Natural killer cell (primary cell): ENCODE measurements at regions not wholly inside any gene's neighbourhood (a gene's known extent, or its start where the extent isn't known, plus 50 kb on each side); places are given as distances from the start of the nearest gene placed in this dataset.

Experiments
- ATAC-seq, 3 donors: fragments of 150-1000 bp in 2 of 3; fragments of 200-7000 bp in 1 of 3; cut with Tn5 transposase; 1 replicate in 1 of 3; 2 replicates in 2 of 3; pipeline ENCODE4 v1.10.0; 2021; ENCODE audit warnings: mild to moderate bottlenecking in 2 of 3, moderate library complexity in 2 of 3
- DNase-seq, 2 donors: peaks; one replicate each; pipeline versions ENCODE4 v3.0.0 to v3.0.0-alpha.2; 2013 to 2021; ENCODE audit warnings: mixed read lengths in 1 of 2
- H3K27ac ChIP-seq: one replicate; pipeline ENCODE4 v1.5.1; 2013; ENCODE audit warnings: mild to moderate bottlenecking, low read length
- H3K27me3 ChIP-seq: one replicate; pipeline ENCODE4 v1.6.1; 2013; ENCODE audit warnings: low read length; ENCODE audit not compliant: control insufficient read depth, insufficient read depth
- H3K36me3 ChIP-seq: one replicate; pipeline ENCODE4 v1.6.1; 2013; ENCODE audit warnings: low read length; ENCODE audit not compliant: control insufficient read depth, insufficient read depth
- H3K4me1 ChIP-seq: one replicate; pipeline ENCODE4 v1.6.1; 2013; ENCODE audit warnings: low read length; ENCODE audit not compliant: control insufficient read depth, insufficient read depth
- H3K4me3 ChIP-seq: one replicate; pipeline ENCODE4 v1.5.1; 2013; ENCODE audit warnings: low read length
- H3K9me3 ChIP-seq: one replicate; pipeline ENCODE4 v1.6.1; 2013; ENCODE audit warnings: low read length; ENCODE audit not compliant: control insufficient read depth, insufficient read depth
- H3K27ac Mint-ChIP-seq, 2 donors: one replicate each; pipeline ENCODE4 v1.8.0; 2022; ENCODE audit warnings: mild to moderate bottlenecking in 2 of 2, mixed read lengths in 2 of 2, moderate library complexity in 1 of 2
- H3K27me3 Mint-ChIP-seq, 2 donors: one replicate each; pipeline ENCODE4 v1.8.0; 2022; ENCODE audit warnings: low read depth in 2 of 2, mixed read lengths in 2 of 2
- H3K36me3 Mint-ChIP-seq: one replicate; pipeline ENCODE4 v1.8.0; 2022; ENCODE audit warnings: mixed read lengths
- H3K4me1 Mint-ChIP-seq, 2 donors: one replicate each; pipeline ENCODE4 v1.8.0; 2022; ENCODE audit warnings: mixed read lengths in 2 of 2
- H3K4me3 Mint-ChIP-seq: one replicate; pipeline ENCODE4 v1.8.0; 2022; ENCODE audit warnings: mild to moderate bottlenecking, moderate library complexity, mixed read lengths
- H3K9me3 Mint-ChIP-seq, 2 donors: one replicate each; pipeline ENCODE4 v1.8.0; 2022; ENCODE audit warnings: mixed read lengths in 2 of 2
- WGBS: methylation state at CpG from one replicate; pipeline ENCODE4 v1.1.7; 2013; ENCODE audit warnings: missing lambda C conversion rate; ENCODE audit not compliant: insufficient coverage; 5-methylcytosine and 5-hydroxymethylcytosine counted together
- intact Hi-C: fragments of 100-400 bp; cut with micrococcal nuclease; formaldehyde crosslinking; loops from one replicate; pipeline ENCODE4 v1.14.2; 2022
- TF ChIP-seq, protein P1 (sequence below): fragments of 200-600 bp; IDR thresholded peaks from one replicate; pipeline ENCODE4 v1.8.0; 2022; ENCODE audit warnings: antibody characterized with exemption

DNA sequence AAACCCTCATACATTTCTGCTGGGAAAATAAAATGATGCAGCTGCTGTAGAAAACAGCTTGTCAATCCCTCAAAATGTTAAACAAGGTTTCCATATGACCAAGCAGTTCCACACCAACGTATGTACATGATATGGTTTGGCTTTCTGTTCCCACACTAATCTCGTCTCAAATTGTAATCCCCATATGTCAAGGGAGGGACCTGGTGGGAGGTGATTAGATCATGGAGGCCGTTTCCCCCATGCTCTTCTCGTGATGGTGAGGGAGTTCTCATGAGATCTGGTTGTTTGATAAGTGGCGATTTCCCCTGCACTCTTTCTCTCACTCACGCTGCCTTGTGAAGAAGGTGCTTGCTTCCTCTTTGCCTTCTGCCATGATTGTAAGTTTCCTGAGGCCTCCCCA, 100.6 kb upstream of the SLC24A5 start:
- no peak for DNase-seq
- ATAC-seq = no peak
- Mint-ChIP-seq H3K4me1 (no peaks in the 10 kb centered on the region), H3K9me3 (peaks cover 2 to 3% of the 10 kb centered on the region in 2 donors), H3K36me3 (no peaks in the 10 kb centered on the region), H3K4me3 (no peak overlapping the region), H3K27me3 (peaks cover 3% of the 10 kb centered on the region in 2 donors), H3K27ac (no peak overlapping the region)
- TF ChIP-seq, protein P1, sequence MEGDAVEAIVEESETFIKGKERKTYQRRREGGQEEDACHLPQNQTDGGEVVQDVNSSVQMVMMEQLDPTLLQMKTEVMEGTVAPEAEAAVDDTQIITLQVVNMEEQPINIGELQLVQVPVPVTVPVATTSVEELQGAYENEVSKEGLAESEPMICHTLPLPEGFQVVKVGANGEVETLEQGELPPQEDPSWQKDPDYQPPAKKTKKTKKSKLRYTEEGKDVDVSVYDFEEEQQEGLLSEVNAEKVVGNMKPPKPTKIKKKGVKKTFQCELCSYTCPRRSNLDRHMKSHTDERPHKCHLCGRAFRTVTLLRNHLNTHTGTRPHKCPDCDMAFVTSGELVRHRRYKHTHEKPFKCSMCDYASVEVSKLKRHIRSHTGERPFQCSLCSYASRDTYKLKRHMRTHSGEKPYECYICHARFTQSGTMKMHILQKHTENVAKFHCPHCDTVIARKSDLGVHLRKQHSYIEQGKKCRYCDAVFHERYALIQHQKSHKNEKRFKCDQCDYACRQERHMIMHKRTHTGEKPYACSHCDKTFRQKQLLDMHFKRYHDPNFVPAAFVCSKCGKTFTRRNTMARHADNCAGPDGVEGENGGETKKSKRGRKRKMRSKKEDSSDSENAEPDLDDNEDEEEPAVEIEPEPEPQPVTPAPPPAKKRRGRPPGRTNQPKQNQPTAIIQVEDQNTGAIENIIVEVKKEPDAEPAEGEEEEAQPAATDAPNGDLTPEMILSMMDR = no peak
- H3K27ac ChIP-seq = no peak overlapping the region
- no peaks in the 10 kb centered on the region for H3K4me1 ChIP-seq
- H3K4me3 ChIP-seq = no peak overlapping the region
- intact Hi-C loops = no loop called here
- no peaks in the 10 kb centered on the region for H3K27me3 ChIP-seq
- H3K36me3 ChIP-seq = no peaks in the 10 kb centered on the region
- H3K9me3 ChIP-seq = no peaks in the 10 kb centered on the region
- 35% methylated on average over 6 of the region's 6 CpGs for WGBS

GRCh38 chr15:48021336-48022086, 99.3 kb upstream of the SLC24A5 start:
- Mint-ChIP-seq H3K4me3 (no peak overlapping the region), H3K9me3 (peaks cover 3 to 4% of the 10 kb centered on the region in 2 donors), H3K4me1 (no peaks in the 10 kb centered on the region), H3K36me3 (no peaks in the 10 kb centered on the region), H3K27ac (no peak overlapping the region), H3K27me3 (peaks cover 0 to 6% of the 10 kb centered on the region in 2 donors)
- no peaks in the 10 kb centered on the region for H3K4me1 ChIP-seq
- H3K4me3 ChIP-seq = no peak overlapping the region
- no peaks in the 10 kb centered on the region for H3K27me3 ChIP-seq
- ATAC-seq = no peak
- H3K27ac ChIP-seq = no peak overlapping the region
- 83% methylated on average over 3 of the region's 6 CpGs for WGBS
- no peaks in the 10 kb centered on the region for H3K36me3 ChIP-seq
- H3K9me3 ChIP-seq = no peaks in the 10 kb centered on the region
- DNase-seq = no peak
- TF ChIP-seq, protein P1 = no peak
- intact Hi-C loops = no loop called here

DNA sequence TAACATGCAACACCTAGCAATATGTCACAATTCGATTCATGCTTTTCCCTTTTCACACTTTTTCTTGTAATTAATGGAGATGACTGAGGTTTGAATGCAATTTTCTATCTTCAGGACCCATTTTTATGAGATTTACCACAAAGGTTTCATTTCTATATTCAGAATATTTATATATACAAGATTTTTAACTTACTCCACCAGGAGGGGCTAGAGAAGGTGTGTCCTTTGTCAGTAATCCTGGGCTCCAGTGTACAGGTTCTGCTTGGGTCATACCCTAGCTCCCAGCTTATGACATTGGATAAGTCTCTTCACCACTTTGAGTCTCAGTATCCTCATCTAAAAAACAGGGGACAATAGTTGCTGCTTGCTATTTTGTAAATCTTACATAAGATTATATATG, 95.7 kb upstream of the SLC24A5 start:
- peaks cover 0 to 8% of the 10 kb centered on the region in 2 donors for H3K27me3 Mint-ChIP-seq
- Histone ChIP-seq H3K36me3 (no peaks in the 10 kb centered on the region), H3K4me3 (no peak overlapping the region), H3K9me3 (no peaks in the 10 kb centered on the region), H3K27ac (no peak overlapping the region), H3K27me3 (no peaks in the 10 kb centered on the region), H3K4me1 (no peaks in the 10 kb centered on the region)
- intact Hi-C loops = no loop called here
- DNase-seq = no peak
- H3K27ac Mint-ChIP-seq = no peak overlapping the region
- H3K4me3 Mint-ChIP-seq = no peak overlapping the region
- H3K4me1 Mint-ChIP-seq = no peaks in the 10 kb centered on the region
- no CpG with 5 or more reads among the region's 1 CpG for WGBS
- TF ChIP-seq, protein P1 = no peak
- no peaks in the 10 kb centered on the region for H3K36me3 Mint-ChIP-seq
- H3K9me3 Mint-ChIP-seq = peaks cover 3 to 4% of the 10 kb centered on the region in 2 donors
- ATAC-seq = no peak

GRCh38 chr15:48028712-48029111, 92.1 kb upstream of the SLC24A5 start:
- TF ChIP-seq, protein P1 = no peak
- ATAC-seq (no peak), DNase-seq (no peak)
- Histone ChIP-seq H3K27me3 (no peaks in the 10 kb centered on the region), H3K4me3 (no peak overlapping the region), H3K9me3 (no peaks in the 10 kb centered on the region), H3K27ac (no peak overlapping the region), H3K4me1 (no peaks in the 10 kb centered on the region), H3K36me3 (no peaks in the 10 kb centered on the region)
- Mint-ChIP-seq H3K27ac (no peak overlapping the region), H3K4me3 (no peak overlapping the region), H3K27me3 (peaks cover 11% of the 10 kb centered on the region in 2 donors), H3K4me1 (no peaks in the 10 kb centered on the region), H3K36me3 (no peaks in the 10 kb centered on the region), H3K9me3 (peaks cover 0 to 4% of the 10 kb centered on the region in 2 donors)
- 85% methylated on average over 2 of the region's 2 CpGs for WGBS
- intact Hi-C loops = no loop called here
